ENCODE measurements at regions not wholly inside any gene's neighbourhood (a gene's known extent, or its start where the extent isn't known, plus 50 kb on each side); places are given as distances from the start of the nearest gene placed in this dataset.

DNA sequence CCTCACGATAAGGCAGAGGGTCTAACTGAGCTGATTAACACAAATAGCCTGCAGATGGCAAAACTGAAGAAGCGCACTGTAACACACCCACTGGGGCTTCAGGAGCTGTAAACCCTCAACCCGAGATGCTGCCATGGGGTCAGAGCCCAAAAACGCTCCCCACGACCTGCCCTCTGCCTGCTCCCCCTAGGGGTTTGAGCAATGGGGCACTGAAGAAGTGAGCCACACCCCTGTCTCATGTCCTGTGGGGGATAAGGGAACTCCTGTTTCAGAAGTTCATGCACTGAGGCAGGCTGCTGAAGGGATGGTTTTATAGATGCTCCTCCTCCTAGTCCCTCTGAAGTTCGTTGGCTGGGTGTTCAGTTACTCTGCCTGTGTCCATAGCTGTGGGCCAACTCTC is 105.9 kb upstream of the CELF4 start:
- no peaks in the 10 kb centered on the region for H3K79me2 ChIP-seq (ENCODE audit: insufficient read depth, low read length)

GRCh38 chr18:37671119-37671518 is 105.5 kb upstream of the CELF4 start:
- H3K9me2 ChIP-seq (replicated peaks; ENCODE audit: insufficient read depth, low read length) = no peaks in the 10 kb centered on the region
- no peaks in the 10 kb centered on the region for H3K9me3 ChIP-seq (ENCODE audit: insufficient read depth, low read length)
- H3K79me2 ChIP-seq (ENCODE audit: insufficient read depth, low read length) = no peaks in the 10 kb centered on the region
- H3K9ac ChIP-seq (ENCODE audit: low read length) = no peak overlapping the region
- TF ChIP-seq CTCF (IDR thresholded peaks at IDR 0.05; ENCODE audit: insufficient read depth, low read length, poor library complexity, severe bottlenecking) (no peak), EZH2phosphoT487 (conservative IDR thresholded peaks at IDR 0.05; ENCODE audit: low read length) (no peak)
- no peak overlapping the region for H3K27ac ChIP-seq (ENCODE audit: low read depth, low read length)
- no peak overlapping the region for H3K4me2 ChIP-seq (ENCODE audit: low read depth, low read length, poor library complexity, severe bottlenecking)
- H3K27me3 ChIP-seq (ENCODE audit: low read length) = no peaks in the 10 kb centered on the region
- H3K4me3 ChIP-seq (ENCODE audit: insufficient read depth, low read length, poor library complexity, severe bottlenecking) = no peak overlapping the region
- H2AFZ ChIP-seq (ENCODE audit: low read depth, low read length, severe bottlenecking) = no peak overlapping the region
- no peaks in the 10 kb centered on the region for H3F3A ChIP-seq (ENCODE audit: insufficient read depth)
- H3K36me3 ChIP-seq (ENCODE audit: low read length) = no peaks in the 10 kb centered on the region
- H4K20me1 ChIP-seq (ENCODE audit: low read depth, low read length) = no peaks in the 10 kb centered on the region

More for the DNA sequence above, 105.9 kb upstream of the CELF4 start:
- no peak for TF ChIP-seq EZH2phosphoT487 (conservative IDR thresholded peaks at IDR 0.05; ENCODE audit: low read length)
- TF ChIP-seq CTCF (IDR thresholded peaks at IDR 0.05; ENCODE audit: insufficient read depth, low read length, poor library complexity, severe bottlenecking) = no peak
- Histone ChIP-seq H3K4me2 (ENCODE audit: low read depth, low read length, poor library complexity, severe bottlenecking) (no peak overlapping the region), H3K27ac (ENCODE audit: low read depth, low read length) (no peak overlapping the region), H3K9me3 (ENCODE audit: insufficient read depth, low read length) (no peaks in the 10 kb centered on the region), H3F3A (ENCODE audit: insufficient read depth) (no peaks in the 10 kb centered on the region), H3K27me3 (ENCODE audit: low read length) (no peaks in the 10 kb centered on the region), H3K9me2 (replicated peaks; ENCODE audit: insufficient read depth, low read length) (no peaks in the 10 kb centered on the region), H3K4me3 (ENCODE audit: insufficient read depth, low read length, poor library complexity, severe bottlenecking) (no peak overlapping the region), H2AFZ (ENCODE audit: low read depth, low read length, severe bottlenecking) (no peak overlapping the region), H4K20me1 (ENCODE audit: low read depth, low read length) (no peaks in the 10 kb centered on the region), H3K9ac (ENCODE audit: low read length) (no peak overlapping the region), H3K36me3 (ENCODE audit: low read length) (no peaks in the 10 kb centered on the region)

- Histone ChIP-seq H3K9me3 (ENCODE audit: insufficient read depth, low read length) (no peaks in the 10 kb centered on the region), H3K27me3 (ENCODE audit: low read length) (no peaks in the 10 kb centered on the region), H3F3A (ENCODE audit: insufficient read depth) (no peaks in the 10 kb centered on the region), H2AFZ (ENCODE audit: low read depth, low read length, severe bottlenecking) (no peak overlapping the region), H3K27ac (ENCODE audit: low read depth, low read length) (no peak overlapping the region), H3K4me2 (ENCODE audit: low read depth, low read length, poor library complexity, severe bottlenecking) (no peak overlapping the region), H3K4me3 (ENCODE audit: insufficient read depth, low read length, poor library complexity, severe bottlenecking) (no peak overlapping the region), H3K9me2 (replicated peaks; ENCODE audit: insufficient read depth, low read length) (no peaks in the 10 kb centered on the region), H3K79me2 (ENCODE audit: insufficient read depth, low read length) (no peaks in the 10 kb centered on the region), H4K20me1 (ENCODE audit: low read depth, low read length) (no peaks in the 10 kb centered on the region), H3K9ac (ENCODE audit: low read length) (no peak overlapping the region), H3K36me3 (ENCODE audit: low read length) (no peaks in the 10 kb centered on the region)
- TF ChIP-seq CTCF (IDR thresholded peaks at IDR 0.05; ENCODE audit: insufficient read depth, low read length, poor library complexity, severe bottlenecking) = no peak
Measured at GRCh38 chr18:37669991-37670534, 104.5 kb upstream of the CELF4 start.

All from SU-DHL-6 (cell line).